WI38 (cell line): ENCODE measurements at regions not wholly inside any gene's neighbourhood (a gene's known extent, or its start where the extent isn't known, plus 50 kb on each side); places are given as distances from the start of the nearest gene placed in this dataset.

ENCODE experiments used
- H3K4me3 ChIP-seq: 2 replicates; pipeline ENCODE4 v1.5.1; 2011; ENCODE audit warnings: low read depth, mild to moderate bottlenecking, control low read depth, low read length
- TF ChIP-seq, protein P1 (sequence below): IDR thresholded peaks from 2 replicates; pipeline ENCODE4 v1.5.1; 2012; ENCODE audit warnings: low read depth, mild to moderate bottlenecking, control low read depth, low read length

DNA sequence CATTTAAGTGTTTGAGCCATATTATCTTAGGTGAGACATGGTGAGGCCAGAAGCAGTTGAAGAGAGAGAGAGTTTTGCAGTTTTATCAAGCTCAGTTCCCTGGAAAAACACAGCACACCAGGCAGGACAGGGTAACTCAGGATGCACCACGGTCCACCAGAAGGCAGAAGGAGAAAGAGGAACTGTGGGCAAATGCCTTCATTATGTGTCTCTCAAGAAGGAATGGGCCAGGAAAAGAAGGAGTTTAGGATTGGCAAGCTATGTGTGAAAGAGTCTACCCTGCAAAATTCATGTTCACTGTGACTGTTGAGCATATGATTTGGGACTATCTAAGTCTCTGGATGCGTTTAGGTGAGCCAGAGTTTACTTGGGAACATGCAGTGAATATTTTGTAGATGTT, 934.5 kb upstream of the MIR17HG start:
- TF ChIP-seq, protein P1, sequence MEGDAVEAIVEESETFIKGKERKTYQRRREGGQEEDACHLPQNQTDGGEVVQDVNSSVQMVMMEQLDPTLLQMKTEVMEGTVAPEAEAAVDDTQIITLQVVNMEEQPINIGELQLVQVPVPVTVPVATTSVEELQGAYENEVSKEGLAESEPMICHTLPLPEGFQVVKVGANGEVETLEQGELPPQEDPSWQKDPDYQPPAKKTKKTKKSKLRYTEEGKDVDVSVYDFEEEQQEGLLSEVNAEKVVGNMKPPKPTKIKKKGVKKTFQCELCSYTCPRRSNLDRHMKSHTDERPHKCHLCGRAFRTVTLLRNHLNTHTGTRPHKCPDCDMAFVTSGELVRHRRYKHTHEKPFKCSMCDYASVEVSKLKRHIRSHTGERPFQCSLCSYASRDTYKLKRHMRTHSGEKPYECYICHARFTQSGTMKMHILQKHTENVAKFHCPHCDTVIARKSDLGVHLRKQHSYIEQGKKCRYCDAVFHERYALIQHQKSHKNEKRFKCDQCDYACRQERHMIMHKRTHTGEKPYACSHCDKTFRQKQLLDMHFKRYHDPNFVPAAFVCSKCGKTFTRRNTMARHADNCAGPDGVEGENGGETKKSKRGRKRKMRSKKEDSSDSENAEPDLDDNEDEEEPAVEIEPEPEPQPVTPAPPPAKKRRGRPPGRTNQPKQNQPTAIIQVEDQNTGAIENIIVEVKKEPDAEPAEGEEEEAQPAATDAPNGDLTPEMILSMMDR = no peak
- no peak overlapping the region for H3K4me3 ChIP-seq

DNA sequence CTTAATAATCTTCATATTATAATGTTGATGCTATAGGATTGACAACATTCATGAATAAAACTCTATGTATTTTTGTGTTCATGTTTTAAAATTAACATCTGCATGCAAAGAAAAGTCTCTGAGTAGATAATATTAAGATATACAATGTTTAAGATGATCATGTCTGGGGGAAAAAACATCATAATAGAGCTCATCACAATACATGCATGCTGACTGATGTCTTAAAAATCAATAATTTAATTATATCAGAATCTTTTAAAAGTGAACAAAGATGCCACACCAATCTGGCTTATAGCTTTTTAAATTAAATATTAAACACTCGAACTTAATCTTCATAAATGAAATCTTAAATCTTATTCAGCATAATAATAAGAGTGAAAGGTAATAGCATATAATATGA, 933.9 kb upstream of the MIR17HG start:
- TF ChIP-seq, protein P1 = no peak
- no peak overlapping the region for H3K4me3 ChIP-seq

DNA sequence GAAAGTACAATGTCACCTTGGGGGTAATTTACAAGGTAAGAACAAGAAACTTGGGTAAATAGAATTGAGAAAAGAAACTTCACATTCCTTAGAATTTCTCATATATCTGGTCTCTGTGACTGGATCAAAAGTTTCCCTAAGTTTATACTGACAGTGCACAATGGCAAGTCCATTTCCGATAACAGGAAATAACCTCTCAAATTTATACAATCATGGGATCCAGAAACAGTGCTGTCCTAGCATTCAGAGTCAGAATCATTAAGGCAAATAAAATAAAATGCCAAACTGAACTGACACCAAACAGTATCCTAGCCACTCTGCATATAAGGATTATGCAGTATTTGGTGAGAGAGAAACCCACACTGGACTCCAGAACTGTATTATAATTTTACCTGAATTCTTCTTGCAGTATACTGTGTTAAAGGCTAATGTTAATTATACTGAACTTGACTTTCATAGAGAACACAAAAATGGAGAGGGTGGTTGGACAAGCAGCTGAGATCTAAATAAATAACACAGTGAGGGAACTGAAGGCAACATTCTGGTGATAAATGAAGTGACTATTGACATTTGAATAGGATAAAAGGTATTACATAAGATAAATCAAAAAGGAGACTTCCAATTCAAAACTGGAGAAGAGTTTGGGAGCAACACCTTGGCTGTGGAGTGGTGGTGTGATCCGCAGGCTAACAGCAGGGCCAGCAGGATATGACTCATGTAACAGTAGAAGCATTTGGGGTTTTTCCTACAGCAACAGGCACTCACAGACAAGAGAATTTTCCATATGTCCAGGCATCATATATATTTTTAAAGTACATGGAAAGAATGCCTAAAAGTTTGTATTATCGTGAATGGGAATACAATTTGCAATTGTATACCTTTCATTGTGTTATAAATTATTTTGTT, 932.5 kb upstream of the MIR17HG start:
- TF ChIP-seq, protein P1 = no peak
- H3K4me3 ChIP-seq = no peak overlapping the region

DNA sequence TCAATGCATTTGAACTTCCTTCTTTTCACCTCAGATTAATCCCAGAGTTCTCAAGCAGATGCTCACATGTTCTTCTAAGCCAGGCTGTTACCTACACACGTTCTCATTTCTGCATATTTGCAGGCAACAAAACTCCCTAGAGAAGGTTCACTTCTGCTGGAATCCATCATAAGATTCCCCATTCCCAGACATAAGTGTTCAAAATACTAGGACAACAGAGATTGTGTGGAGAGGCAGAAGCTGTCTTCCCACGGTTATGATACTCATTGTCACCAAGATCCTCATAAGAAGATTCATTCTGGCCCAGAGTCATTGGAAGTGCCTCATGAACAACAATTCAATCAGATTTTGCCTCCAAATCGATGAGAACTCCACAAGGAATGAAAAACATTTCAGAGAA, 931.6 kb upstream of the MIR17HG start:
- H3K4me3 ChIP-seq = no peak overlapping the region
- TF ChIP-seq, protein P1 = no peak

DNA sequence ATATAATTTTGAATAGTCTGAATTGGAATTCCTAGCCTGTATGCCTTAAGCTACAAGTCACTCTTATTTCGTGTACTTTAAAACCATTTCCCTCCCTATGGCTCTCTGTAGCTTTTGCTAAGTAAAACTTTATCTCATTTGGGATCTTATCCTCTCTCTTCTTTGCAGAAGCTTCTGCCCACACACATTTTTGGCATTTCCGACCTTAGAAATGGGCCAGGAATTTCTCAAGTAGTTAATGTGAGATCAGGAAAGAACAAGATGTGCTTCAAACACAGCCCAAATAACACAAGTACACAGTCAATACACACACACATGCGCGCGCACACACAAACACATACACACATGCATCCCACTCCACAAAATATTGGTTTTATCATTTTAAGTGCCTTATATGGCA, 931.0 kb upstream of the MIR17HG start:
- no peak overlapping the region for H3K4me3 ChIP-seq
- TF ChIP-seq, protein P1 = no peak

DNA sequence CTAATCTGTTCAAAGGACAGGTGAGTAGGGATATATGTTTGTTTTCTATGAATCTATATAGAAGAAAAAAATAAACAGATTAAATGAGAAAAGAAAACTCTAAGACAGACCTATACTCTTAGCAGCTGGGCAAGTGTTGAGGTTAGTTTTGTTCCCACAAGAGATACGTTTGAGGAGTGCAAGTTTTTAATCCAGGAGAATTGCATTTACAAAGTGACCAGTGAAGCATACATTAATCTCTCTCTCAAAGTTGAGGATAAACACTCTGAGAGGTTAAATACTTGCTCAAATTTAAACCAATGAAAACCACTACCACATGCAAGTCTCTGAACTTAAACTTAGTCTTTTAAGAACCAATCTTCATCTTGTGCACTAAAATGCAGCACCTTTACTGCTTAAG, 930.5 kb upstream of the MIR17HG start:
- H3K4me3 ChIP-seq = no peak overlapping the region
- TF ChIP-seq, protein P1 = no peak

DNA sequence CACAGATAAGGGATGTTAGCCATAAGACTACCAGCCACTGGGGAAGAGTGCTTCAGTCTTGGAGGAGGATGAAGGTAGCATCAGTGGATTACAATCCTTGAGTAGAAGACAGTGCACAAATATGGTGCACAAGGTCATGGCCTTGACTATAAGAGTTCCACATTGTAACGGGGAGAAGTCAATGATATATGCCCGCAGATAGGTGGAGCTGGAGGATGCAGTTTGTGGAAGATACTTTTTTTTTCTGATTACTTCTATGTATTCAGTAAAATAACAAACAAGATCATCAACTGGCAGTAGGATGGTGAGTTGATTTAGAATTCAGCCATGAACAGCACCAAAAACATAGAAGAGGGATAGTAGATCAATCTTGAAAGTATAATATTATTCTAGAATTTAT, 926.8 kb upstream of the MIR17HG start:
- TF ChIP-seq, protein P1 = 0 out of 2 replicates have a peak, but pooled peaks have one; percentile 15

More for the DNA sequence above, 926.8 kb upstream of the MIR17HG start:
- H3K4me3 ChIP-seq = no peak overlapping the region
